Inflammatory macrophage treated with lipopolysaccharide for 4 hours (primary cell): ENCODE measurements at regions not wholly inside any gene's neighbourhood (a gene's known extent, or its start where the extent isn't known, plus 50 kb on each side); places are given as distances from the start of the nearest gene placed in this dataset.
"Not testable (repeated sequence)": the region's sequence is repeated elsewhere in the genome, so short reads cannot be mapped to it uniquely, and the experiment has no call there.

Source experiments
- DNase-seq: peaks from one replicate; pipeline ENCODE4 v3.0.0-alpha.2; 2020

DNA sequence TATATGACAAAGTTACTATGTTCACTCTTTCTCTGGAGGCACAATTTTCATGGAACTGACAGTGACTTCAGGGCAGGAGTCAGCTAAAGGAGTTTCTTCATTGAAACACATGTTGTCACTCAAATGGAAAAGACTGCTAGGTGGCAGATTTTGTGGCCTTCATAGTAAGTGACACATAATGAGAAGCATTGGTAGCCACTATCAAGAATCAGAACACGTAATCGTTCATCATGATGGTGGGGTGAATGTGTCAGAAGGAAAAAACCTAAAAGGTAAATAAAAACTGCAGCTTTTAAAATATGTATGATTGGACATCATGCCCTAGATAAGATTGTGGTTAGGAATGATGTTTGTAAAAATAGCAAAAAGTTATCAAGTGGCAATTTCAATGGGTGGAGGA lies 1491.0 kb downstream of the SI start:
- no peak for DNase-seq

DNA sequence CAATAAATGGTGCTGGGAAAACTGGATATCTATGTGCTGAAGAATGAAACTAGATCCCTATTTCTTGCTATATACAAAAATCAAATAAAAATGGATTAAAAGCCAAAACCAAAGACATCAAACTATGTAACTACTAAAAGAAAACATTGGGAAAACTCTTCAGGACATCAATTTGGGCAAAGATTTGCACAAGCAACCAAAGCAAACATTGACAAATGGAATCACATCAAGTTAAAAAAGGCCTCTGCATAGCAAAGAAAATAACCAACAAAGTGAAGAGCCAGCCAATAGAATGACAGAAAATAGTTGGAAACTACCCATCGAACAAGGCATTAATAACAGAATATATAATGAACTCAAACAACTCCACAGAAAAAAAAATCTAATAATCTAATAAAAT lies 1495.3 kb downstream of the SI start:
- no peak for DNase-seq

DNA sequence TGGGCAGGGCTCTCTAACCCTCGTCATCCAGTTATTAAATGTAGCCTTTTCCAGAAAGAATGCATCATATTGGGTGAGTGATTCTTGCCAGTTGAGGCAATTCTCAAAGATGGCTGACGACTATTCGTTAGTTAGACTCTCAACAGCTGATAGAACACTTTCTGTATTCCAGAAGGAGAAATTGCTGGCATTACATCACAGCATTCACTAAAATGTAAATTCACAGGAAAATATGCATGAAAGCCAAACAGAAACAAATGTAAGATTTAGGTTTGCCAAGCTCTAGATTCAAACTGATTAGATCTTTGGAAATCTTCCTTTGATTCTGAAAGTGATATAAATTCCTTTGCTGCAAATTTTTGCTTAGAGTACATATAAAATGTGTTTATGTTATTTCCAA lies 1501.0 kb downstream of the SI start:
- no peak for DNase-seq

DNA sequence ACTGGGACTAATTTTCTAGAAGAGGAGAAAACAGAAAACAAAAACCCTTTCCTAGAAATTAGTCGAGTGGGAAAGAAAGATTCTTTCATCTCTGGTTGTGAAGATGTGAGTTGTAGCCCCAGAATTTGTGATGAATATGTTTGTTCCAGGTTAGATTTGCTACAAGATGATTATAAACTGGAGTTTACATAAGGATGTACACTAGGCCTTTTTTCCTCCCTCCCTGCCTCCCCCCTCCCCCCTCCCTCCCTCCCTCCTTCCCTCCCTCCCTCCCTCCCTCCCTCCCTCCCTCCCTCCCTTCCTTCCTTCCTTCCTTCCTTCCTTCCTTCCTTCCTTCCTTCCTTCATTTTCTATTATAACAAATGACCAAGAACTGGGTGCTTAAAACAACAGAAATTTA lies 1502.0 kb downstream of the SI start:
- no peak for DNase-seq

DNA sequence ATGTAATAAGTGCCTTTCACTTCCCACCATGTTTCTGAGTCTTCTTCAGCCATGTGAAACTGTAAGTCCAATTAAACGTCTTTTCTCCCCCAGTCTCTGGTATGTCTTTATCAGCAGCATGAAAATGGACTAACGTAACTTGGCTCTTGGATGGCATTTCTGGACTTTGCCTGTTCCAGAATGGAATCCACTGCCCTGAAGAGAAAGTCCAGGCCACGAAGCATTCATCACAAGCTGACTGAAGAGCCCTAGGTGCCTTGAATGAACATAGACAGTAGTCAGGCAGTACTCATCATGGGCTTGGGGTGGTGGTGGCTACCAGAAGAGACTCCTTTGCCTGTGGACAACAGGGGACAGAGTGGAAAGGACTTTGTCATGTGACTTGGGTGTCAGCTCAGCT lies 1505.0 kb downstream of the SI start:
- no peak for DNase-seq

DNA sequence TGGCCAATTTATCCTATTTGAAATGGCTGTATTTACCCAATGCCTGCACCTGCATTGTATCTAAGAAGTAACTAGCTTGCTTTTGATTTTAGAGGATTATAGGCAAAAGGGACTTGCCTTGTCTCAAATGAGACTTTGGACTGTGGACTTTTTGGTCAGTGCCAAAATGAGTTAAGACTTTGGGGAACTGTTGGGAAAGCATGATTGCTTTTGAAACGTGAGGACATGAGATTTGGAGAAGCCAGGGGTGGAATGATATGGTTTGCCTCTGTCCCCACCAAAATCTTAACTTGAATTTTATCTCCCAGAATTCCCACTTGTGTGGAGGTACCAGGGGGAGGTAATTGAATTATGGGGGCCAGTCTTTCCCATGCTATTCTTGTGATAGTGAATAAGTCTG lies 1505.4 kb downstream of the SI start:
- no peak for DNase-seq

DNA sequence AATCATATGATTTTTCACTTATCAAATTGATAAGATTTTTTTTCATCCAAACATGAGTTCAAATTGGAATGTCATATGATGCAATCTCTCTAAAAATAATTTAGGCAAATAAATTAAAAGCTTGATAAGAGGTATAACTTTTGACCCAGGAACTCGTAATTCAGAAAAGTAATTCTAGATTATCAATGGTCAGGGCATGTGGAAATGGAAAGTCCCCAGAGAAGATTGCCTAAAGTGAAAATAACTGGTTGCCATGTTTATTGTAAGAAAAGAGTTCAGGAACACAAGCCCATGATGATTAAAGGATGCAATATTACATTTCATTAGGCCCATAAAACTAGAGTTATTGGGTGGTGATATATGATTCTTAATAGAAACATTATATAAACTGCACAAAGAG lies 1514.8 kb downstream of the SI start:
- DNase-seq = no peak

DNA sequence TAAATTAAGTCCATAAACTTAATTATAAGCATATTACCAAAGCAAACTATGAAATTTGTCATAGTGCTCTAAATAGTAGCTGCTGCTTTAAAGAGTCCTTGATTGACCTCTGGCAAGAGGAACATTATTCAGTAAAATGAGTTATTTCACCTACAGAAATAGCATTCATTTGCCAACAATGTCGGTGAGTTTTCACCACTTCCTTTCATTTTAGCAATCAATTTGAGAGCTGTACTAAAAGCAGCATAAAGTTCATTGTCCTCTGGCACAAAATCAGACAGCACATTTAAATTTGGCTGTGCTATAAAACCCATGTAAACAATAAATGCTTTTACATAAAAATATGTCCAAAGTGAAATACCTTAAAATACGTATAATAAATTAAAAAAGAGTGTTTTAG lies 1515.7 kb downstream of the SI start:
- no peak for DNase-seq

DNA sequence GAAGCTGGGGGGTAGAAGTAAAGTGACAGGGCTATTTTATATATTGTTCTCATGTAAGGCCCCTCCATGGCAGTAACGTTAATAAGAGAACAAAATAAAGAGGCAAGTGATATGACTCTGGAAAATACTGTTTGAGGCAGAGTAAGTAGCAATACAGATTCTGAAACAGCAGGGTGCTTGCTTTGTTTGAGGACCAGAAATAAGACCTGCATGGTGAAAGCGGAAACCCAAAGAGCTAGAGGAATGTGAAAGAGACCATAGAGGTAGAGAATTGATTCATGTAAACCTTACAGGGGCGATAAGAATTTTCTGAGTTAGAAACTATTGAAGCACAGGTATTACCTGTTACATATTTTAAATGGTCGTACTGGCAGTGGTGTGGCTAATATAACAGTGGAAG lies 1517.1 kb downstream of the SI start:
- no peak for DNase-seq

DNA sequence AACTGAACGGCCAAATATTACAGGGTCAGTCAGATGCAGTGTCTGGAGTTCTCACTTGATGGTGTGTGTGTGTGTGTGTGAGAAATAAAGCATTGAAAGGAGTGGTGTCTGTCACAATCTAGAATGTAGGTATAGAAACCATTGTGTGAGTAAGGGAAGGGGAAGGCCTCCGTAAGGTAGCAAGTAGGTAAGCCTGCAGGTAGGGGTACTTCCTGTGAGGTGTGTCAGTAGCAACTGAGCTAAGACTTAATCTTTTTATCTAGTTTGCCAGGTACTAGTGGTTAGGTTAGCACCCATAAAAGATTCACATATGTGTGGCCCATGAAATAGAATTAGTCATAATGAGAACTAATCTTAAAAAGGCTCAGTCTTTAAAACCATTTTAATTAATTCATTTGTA lies 1517.8 kb downstream of the SI start:
- DNase-seq = no peak

DNA sequence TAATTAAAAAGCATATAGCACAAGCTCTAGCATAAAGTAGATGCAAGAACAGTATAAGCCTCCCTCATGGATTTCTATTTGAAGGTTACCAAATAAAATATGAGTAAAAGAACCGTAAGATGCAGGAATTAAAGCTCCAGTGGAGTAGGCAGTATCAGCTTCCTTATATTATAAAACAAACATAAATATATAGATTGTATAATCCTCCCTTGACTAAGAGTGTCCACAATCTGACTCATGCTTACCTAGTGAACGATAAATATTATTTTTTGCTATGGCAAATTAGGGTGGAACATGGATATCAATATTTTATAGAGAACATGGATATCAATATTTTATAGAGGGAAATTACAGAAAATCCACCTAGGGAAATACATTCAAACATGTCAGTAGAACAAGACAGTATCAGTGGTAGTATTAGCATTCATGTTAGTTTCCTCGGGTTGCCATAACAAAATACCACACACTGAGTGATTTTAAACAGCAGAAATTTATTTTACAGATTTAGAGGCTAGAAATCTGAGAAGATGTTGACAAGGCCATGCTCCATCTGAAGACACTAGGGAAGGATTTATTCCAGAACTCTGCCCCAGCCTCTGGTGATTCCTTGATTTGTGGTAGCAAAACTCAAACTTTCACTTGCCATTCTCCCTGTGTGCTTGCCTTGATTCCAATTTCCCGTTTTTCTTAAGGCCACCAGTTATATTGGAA lies 1521.3 kb downstream of the SI start:
- no peak for DNase-seq

DNA sequence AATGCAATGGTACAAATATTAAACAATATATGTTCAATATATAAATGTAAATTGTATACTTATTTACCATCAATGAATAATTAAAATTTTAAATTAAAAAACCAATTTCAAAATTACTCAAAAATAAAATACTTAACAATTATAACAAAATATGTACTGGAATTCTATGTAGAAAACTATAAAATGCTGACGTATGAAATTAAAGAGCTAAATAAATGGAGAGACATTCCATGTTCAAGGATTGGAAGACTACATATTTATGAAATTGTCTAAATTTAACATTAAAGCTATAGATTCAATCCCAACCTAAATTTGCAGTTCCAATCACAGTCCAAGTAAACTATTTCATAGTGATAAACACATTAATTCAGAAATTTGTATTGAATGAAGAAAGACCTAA lies 1522.4 kb downstream of the SI start:
- DNase-seq = no peak

DNA sequence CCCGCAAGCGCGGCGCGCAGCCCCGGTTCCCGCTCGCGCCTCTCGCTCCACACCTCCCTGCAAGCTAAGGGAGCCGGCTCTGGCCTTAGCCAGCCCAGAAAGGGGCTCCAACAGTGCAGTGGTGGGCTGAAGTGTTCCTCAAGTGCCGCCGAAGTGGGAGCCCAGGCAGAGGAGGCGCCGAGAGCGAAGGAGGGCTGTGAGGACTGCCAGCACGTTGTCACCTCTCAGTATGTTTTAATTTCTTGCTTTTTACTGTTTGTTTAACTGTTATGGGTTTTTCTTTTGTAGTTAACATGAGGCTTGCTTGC lies 1525.7 kb downstream of the SI start:
- no peak for DNase-seq

DNA sequence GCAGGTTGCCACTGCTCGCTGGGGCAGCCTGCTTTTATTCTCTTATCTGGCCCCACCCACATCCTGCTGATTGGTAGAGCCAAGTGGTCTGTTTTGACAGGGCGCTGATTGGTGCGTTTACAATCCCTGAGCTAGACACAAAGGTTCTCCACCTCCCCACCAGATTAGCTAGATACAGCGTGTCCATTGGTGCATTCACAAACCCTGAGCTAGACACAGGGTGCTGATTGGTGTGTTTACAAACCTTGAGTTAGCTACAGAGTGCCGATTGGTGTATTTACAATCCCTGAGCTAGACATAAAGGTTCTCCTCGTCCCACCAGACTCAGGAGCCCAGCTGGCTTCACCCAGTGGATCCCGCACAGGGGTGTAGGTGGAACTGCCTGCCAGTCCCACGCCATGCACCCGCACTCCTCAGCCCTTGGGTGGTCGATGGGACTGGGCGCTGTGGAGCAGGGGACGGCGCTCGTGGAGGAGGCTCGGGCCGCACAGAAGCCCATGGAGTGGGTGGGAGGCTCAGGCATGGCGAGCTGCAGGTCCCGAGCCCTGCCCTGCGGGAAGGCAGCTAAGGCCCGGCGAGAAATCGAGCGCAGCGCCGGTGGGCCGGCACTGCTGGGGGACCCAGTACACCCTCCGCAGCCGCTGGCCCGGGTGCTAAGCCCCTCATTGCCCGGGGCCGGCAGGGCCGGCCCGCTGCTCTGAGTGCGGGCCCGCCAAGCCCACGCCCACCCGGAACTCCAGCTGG lies 1526.2 kb downstream of the SI start:
- DNase-seq = not testable (repeated sequence)

DNA sequence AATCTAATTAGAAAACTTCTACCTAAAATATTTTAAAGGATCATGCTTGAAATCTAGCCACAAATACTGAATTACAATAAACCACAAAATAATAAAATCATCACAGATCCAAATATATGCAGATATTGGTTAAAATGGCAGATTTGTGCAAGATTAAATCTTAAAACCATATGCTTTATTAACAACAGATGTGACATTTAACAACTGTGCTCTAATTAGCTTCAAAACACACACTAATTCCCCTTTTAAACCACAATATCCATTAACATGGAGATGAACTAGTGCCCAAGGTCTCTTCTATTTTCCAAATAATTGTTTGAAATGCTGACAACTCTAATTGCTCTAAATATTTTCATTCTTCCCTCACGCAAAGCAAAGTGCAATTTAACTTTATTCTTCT lies 1530.3 kb downstream of the SI start:
- DNase-seq = no peak

DNA sequence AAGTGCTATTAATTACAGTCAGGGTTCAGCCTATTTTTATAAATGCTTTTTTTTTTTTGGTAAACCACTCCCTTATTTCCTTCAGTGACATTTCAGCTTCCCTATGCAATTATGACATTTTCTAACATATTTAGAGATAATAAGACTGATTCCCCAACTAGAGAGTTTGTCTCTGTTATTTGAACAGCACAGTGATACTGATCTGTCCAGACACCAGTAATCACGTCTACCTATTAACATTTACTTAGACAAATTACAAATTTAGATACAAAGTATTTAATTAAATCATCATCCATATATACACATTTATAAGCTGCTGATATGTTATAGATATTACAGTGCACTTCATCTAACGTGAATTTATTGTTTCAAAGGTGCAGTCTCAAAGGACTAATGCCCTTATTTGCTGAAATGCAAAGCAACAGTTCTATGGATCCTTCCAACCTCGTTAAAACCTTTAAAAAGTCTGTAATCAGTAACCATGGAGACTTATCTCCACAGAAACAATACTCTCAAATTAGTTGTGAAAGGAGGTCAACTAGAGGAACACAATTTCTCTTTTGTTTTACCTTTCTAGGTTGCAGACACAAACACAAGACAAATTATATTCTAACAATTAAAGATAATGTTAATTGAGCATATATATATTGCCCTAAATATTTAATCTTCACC lies 1531.1 kb downstream of the SI start:
- no peak for DNase-seq

DNA sequence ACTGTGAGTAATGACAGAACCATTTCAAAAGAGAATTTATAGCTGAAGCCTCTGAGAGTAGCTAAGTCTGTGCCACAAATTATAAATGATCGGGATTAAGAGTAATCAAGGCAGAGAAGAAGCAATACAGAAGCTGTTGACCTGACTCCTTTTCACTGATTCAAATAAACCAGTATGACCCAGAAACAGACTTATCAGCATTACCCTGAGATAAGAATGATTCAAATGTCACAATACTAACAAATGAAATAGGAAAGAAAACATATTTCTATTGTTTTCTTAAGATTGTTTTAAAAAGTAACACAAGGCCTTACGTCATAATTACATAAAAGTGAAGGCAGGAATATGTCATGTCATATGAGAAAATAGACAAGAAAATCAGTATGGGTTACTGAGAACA lies 1534.6 kb downstream of the SI start:
- no peak for DNase-seq

DNA sequence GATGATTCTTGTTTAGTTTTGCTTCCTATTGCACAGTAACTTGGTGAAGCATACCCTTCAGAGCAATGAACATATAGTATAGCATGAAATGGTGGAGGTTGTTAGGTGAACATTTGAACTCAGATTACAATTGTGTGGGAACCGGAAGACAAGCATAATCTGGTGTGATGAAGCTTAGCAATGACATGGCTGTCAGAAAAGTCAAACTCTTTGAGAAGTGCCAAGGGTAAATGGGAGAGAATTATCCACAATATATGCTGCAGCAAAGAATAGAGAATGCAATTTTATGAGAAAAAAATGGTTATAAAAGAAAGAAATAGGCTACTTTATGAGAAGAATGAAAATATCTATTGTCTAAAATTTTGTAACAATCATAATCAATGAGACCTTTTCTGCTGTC lies 1536.7 kb downstream of the SI start:
- DNase-seq = no peak

DNA sequence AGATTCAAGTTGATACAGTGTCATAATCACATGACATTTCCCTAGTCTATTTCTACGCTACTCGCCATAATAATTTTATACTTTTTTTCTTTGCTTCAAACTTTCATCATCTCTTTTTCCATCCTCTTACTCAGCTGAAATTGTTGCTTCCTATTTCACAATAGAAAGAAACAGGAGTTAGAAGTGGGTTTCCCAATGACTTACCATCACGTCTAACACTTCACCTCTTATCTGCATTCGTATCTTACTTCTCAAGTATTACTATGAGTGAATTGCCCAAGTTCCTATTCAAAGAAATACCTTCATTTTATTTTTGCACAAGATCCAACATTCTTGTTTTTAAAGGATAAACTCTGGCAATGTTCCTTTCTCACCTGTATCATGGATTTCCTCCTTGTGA lies 1539.9 kb downstream of the SI start:
- DNase-seq = no peak

DNA sequence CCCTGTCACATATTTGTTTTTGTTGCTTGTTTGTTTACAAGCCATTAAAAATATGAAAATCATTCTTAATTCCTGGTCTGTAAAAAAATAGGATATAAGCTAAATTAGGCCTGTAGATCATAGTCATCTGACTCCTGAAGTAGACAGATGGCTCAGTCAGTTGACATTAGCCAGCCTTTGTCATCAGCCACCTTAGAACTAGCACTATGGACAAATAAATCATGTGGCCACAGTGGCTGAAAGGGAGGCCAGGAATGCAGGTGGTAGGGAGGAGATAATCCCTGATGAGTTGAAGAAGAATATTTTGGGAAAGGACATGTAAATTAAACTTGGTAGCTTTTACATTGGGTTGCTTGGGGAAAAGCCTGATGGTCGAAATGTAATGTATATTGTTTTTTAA lies 1544.9 kb downstream of the SI start:
- DNase-seq = no peak

DNA sequence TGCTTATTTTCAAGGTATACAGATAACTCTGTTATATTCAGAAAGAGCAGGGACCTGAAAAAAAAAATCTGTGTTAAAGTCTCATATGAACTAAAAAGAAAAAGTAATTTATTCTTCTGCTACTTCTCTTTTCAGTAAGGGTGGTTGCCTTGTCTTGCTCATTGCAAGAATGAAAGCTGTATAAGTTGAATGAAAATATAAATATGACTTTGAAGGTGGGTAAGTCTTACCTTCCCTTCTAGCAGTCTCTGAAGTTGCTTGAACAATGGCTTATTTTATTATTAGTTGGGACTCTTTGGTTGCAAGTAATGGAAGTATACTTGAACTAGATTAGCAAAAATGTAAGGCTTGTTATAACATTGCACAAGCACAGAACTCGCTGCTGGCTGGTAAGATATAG lies 1554.9 kb downstream of the SI start:
- DNase-seq = no peak

DNA sequence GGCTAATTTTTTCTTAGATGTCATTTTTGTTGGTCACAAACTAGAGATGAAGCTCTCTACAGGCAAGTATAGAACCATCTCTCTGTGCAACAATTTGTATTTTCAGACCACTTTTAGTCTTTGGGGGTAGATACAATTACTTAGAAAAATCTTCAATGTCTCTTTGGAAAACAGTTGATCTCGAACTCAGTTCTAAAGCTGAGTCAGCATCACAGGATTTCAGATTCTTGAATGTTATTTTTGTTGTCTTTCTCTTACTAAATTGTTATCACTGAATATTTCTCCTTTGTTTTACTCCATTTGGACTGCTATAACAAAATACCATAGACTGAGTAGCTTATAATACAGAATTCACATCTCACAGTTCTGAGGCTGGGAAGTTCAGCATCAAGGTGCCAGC lies 1557.0 kb downstream of the SI start:
- DNase-seq = no peak

DNA sequence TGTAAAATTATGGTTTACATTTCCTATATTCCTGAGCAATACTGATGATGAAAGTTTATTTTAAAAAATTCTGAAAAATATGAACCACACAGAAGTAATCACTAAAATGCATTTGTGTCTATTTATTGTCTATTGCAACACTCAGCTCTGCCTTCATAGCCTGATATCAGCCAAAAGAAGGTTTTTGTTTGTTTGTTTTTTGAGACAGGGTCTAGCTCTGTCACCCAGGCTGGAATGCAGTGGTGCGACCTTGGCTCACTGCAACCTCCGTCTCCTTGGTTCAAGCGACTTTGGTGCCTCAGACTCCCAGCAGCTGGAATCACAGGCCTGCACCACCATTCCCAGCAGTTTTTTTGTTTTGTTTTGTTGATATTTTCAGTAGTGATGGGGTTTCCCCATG lies 1560.2 kb downstream of the SI start:
- no peak for DNase-seq

DNA sequence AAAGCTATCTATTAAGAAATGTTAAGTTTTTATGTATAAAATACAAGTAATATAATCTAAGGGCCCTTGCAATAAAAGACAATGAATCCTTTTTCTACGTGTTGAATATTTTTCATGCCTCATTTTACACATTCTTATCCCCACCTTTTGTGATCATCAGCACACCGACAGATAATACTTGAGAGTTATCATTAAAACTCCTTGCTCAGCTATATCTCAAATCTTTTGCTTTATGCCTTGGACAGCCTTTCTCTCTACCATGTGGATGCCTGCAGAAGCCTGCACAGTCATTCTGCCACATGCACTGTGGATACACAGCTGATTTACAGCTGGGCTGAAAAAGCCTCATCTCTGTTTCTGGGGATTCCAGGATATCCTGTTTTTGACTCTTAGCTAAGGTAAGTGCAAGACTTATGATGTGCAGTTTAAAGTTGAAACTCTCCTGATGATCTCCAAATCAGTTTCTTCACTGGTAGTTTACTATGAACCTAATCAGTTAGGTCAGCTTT lies 1565.1 kb downstream of the SI start:
- DNase-seq = no peak
